SK-N-SH treated with all-trans-retinoic acid at 6 μM for 48 hours (cell line): ENCODE measurements at regions not wholly inside any gene's neighbourhood (a gene's known extent, or its start where the extent isn't known, plus 50 kb on each side); places are given as distances from the start of the nearest gene placed in this dataset.

Source experiments
- BACH2 ChIP-seq: fragments of 250-450 bp; sonication (Bioruptor Pico); IDR thresholded peaks from 2 replicates; pipeline ENCODE4 v1.9.0; 2021; ENCODE audit warnings: mild to moderate bottlenecking, borderline replicate concordance
- TCF4 ChIP-seq: fragments of 250-450 bp; sonication (Bioruptor Pico); IDR thresholded peaks from 2 replicates; pipeline ENCODE4 v1.8.0; 2021; ENCODE audit warnings: mild to moderate bottlenecking, moderate library complexity, borderline replicate concordance
- ZC3H10 ChIP-seq: fragments of 250-450 bp; sonication (Bioruptor Pico); IDR thresholded peaks from 2 replicates; pipeline ENCODE4 v1.5.1; 2021; ENCODE audit warnings: mild to moderate bottlenecking, moderate library complexity
- ZFP3 ChIP-seq: fragments of 250-450 bp; sonication (Bioruptor Pico); IDR thresholded peaks from 2 replicates; pipeline ENCODE4 v1.5.0; 2020; ENCODE audit warnings: mild to moderate bottlenecking, moderate library complexity

DNA sequence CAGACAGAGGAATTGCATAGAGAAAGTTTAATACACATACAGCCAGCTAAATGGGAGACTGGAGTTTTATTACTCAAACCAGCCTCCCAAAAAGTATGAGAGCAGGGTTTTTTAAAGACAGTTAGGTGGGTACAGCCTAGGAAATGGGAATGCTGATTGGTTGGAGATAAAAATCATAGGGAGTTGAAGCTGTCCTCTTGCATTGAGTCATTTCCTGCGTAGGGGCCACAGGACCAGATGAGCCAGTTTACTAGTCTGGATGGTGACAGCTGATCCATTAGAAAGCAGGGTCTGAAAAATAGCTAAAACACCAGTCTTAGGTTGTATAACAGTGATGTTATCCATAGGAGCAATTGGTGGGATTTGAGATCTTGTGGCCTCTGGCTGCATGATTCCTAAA lies 76.1 kb upstream of the POM121L12 start:
- TF ChIP-seq BACH2 (CRISPR knock-in tag) (no peak), TCF4 (CRISPR knock-in tag) (no peak), ZFP3 (no peak), ZC3H10 (CRISPR knock-in tag) (no peak)
